HepG2 (cell line): ENCODE measurements at regions not wholly inside any gene's neighbourhood (a gene's known extent, or its start where the extent isn't known, plus 50 kb on each side); places are given as distances from the start of the nearest gene placed in this dataset.

Source experiments
- ATAC-seq: fragments of 200-7000 bp; cut with Tn5 transposase; 3 replicates; pipeline ENCODE4 v1.9.1; 2020; ENCODE audit warnings: mild to moderate bottlenecking, moderate library complexity
- BruUV-seq: library from RNA; stranded (reverse); fragments of 400-500 nt; replicated peaks from 2 replicates; lab custom pipeline; 2021; lab: Mats Ljungman, UMichigan
- CTCF ChIA-PET: fragments of 300-600 bp; formaldehyde crosslinking; extraction: SDS; loops from one replicate; lab custom pipeline; 2021; ENCODE audit warnings: low total read pairs, inconsistent platforms, low intra/inter-chr PET ratio; lab: Yijun Ruan, JAX
- POLR2A ChIA-PET: fragments of 350-600 bp; sonication (Branson Sonifier 250); formaldehyde crosslinking; loops from one replicate; lab custom pipeline; 2020; ENCODE audit warnings: antibody characterized with exemption, inconsistent platforms; lab: Yijun Ruan, JAX
- DNase-seq: peaks from one replicate; pipeline ENCODE4 v3.0.0-alpha.2; 2015; ENCODE audit warnings: low spot score
- FAIRE-seq: peaks from 3 replicates; lab custom pipeline; 2011; peaks lifted over from hg19 to GRCh38; lab: Jason Lieb, UNC
- H2AFZ ChIP-seq: one replicate; pipeline ENCODE4 v1.6.1; 2011; ENCODE audit warnings: low read length, inconsistent platforms
- H3K27ac ChIP-seq: fragments of 300-600 bp; 3 replicates; pipeline ENCODE4 v1.8.0; 2011; ENCODE audit warnings: mixed run types, mild to moderate bottlenecking, mixed read lengths, low read length, inconsistent platforms; ENCODE audit not compliant: insufficient read depth; ENCODE audit errors: extremely low read length
- H3K27me3 ChIP-seq, 2 experiments: fragments of 200-600 bp in 1 of 2; 2 replicates in 1 of 2; 3 replicates in 1 of 2; pipeline versions ENCODE4 v1.6.0 to v1.8.0; 2011; ENCODE audit warnings: low read length in 2 of 2, mild to moderate bottlenecking in 2 of 2, moderate library complexity in 2 of 2, inconsistent platforms in 1 of 2; ENCODE audit not compliant: insufficient read depth in 2 of 2, control insufficient read depth in 1 of 2
- H3K36me3 ChIP-seq, 2 experiments: fragments of 200-600 bp in 1 of 2; replicated peaks in 1 of 2; 2 replicates in 1 of 2; 3 replicates in 1 of 2; pipeline versions ENCODE4 v1.5.1 to v1.8.0; 2011; ENCODE audit warnings: low read length in 2 of 2, inconsistent platforms in 1 of 2; ENCODE audit not compliant: insufficient read depth in 2 of 2, control insufficient read depth in 1 of 2
- H3K4me1 ChIP-seq: 2 replicates; pipeline ENCODE4 v1.5.1; 2012; ENCODE audit warnings: low read length, inconsistent platforms; ENCODE audit not compliant: insufficient read depth
- H3K4me2 ChIP-seq: 2 replicates; pipeline ENCODE4 v1.6.0; 2011; ENCODE audit warnings: low read depth, low read length, inconsistent platforms
- H3K4me3 ChIP-seq, 3 experiments: fragments of 200-600 bp in 1 of 3; sonication (generic), shearing (Covaris generic) in 1 of 3; replicated peaks in 1 of 3; 2 replicates each; pipeline ENCODE4 v1.5.1; 2011 to 2016; ENCODE audit warnings: low read length in 3 of 3, inconsistent platforms in 2 of 3, low read depth in 2 of 3, mild to moderate bottlenecking in 2 of 3, control low read depth in 1 of 3, mixed read lengths in 1 of 3; ENCODE audit not compliant: insufficient read depth in 1 of 3
- H3K79me2 ChIP-seq: one replicate; pipeline ENCODE4 v1.6.1; 2011; ENCODE audit warnings: low read length, inconsistent platforms; ENCODE audit not compliant: insufficient read depth
- H3K9ac ChIP-seq: 2 replicates; pipeline ENCODE4 v1.6.0; 2011; ENCODE audit warnings: mild to moderate bottlenecking, low read depth, low read length, inconsistent platforms; ENCODE audit not compliant: insufficient read depth
- H3K9me3 ChIP-seq: 2 replicates; pipeline ENCODE4 v1.5.1; 2012; ENCODE audit warnings: mild to moderate bottlenecking, low read length
- H4K20me1 ChIP-seq: 2 replicates; pipeline ENCODE4 v1.6.0; 2011; ENCODE audit warnings: inconsistent platforms, mild to moderate bottlenecking, low read length, moderate library complexity; ENCODE audit not compliant: insufficient read depth
- MXD4 ChIP-seq: IDR thresholded peaks from 2 replicates; pipeline ENCODE4 v1.6.1; 2016; ENCODE audit warnings: mild to moderate bottlenecking, missing biosample characterization, missing genetic modification reagents
- POLR2A ChIP-seq, 2 experiments: IDR thresholded peaks; 2 replicates each; pipeline ENCODE4 v1.6.1; 2011; ENCODE audit warnings: low read depth in 2 of 2, low read length in 2 of 2, mild to moderate bottlenecking in 1 of 2, moderate library complexity in 1 of 2; ENCODE audit not compliant: insufficient read depth in 1 of 2
- TEAD2 ChIP-seq: sonication (generic); formaldehyde crosslinking; IDR thresholded peaks from 2 replicates; pipeline ENCODE4 v1.9.0; 2021; ENCODE audit warnings: missing genetic modification reagents
- TGIF2 ChIP-seq: IDR thresholded peaks from 2 replicates; pipeline ENCODE4 v1.6.1; 2016; ENCODE audit warnings: control low read depth, missing compliant biosample characterization
- ZNF570 ChIP-seq: sonication (generic); formaldehyde crosslinking; IDR thresholded peaks from 2 replicates; pipeline ENCODE4 v1.4.0; 2020; ENCODE audit warnings: mild to moderate bottlenecking, missing genetic modification reagents, borderline replicate concordance
- ZNF747 ChIP-seq: sonication (generic); formaldehyde crosslinking; IDR thresholded peaks from 2 replicates; pipeline ENCODE4 v1.8.1; 2023; ENCODE audit warnings: missing genetic modification reagents, mild to moderate bottlenecking, borderline replicate concordance
- WGBS: methylation state at CpG from one replicate; pipeline ENCODE4 v1.1.6; 2017; ENCODE audit warnings: low lambda C conversion rate; 5-methylcytosine and 5-hydroxymethylcytosine counted together
- in situ Hi-C: cut with HindIII; loops from 2 replicates; pipeline ENCODE4 v1.10.0; 2017; ENCODE audit warnings: low pct_unique_long_range_greater_than_20kb; ENCODE audit not compliant: extremely low pct_ligation_motif_present
- intact Hi-C: fragments of 100-400 bp; cut with micrococcal nuclease; formaldehyde crosslinking; loops from one replicate; pipeline ENCODE4 v1.10.0; 2022; ENCODE audit not compliant: unreplicated experiment
- TF ChIP-seq, protein P1 (sequence below): sonication (generic); formaldehyde crosslinking; IDR thresholded peaks from 2 replicates; pipeline ENCODE4 v1.4.0; 2020; ENCODE audit warnings: mild to moderate bottlenecking, missing genetic modification reagents
- TF ChIP-seq, protein P2 (sequence below): sonication (generic); formaldehyde crosslinking; IDR thresholded peaks from 2 replicates; pipeline ENCODE4 v1.8.0; 2022; ENCODE audit warnings: mild to moderate bottlenecking, missing genetic modification reagents, moderate library complexity
- TF ChIP-seq, protein P3 (sequence below): sonication (generic); formaldehyde crosslinking; IDR thresholded peaks from 2 replicates; pipeline ENCODE4 v1.4.0; 2020; ENCODE audit warnings: missing genetic modification reagents, borderline replicate concordance
- TF ChIP-seq, protein P4 (sequence below): sonication (generic); formaldehyde crosslinking; IDR thresholded peaks from 2 replicates; pipeline ENCODE4 v1.4.0; 2020; ENCODE audit warnings: missing genetic modification reagents
- TF ChIP-seq, protein P5 (sequence below): sonication (generic); formaldehyde crosslinking; IDR thresholded peaks from 2 replicates; pipeline ENCODE4 v1.4.0; 2020; ENCODE audit warnings: missing genetic modification reagents
- TF ChIP-seq, protein P6 (sequence below): sonication (generic); formaldehyde crosslinking; IDR thresholded peaks from 2 replicates; pipeline ENCODE4 v1.5.0; 2020; ENCODE audit warnings: mild to moderate bottlenecking, missing genetic modification reagents

DNA sequence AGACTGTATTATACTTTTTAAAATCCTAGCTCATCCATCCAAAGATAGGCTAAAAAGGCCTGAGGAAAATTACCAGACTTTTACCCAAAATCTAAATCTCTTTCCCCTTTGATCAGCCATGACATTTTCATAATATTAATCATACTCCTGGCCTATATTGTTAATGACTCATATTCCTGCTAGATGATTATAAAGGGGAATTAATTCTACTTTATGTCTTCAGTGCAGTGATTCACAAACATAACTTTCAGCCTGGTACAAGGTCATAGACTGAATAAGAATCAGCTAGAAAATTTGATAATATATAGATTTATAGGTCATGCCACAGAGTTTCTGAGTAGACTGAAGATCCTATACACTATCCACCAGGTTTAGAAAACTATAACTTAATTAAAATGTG, 1905.4 kb downstream of the C4orf33 start (continued):
- TF ChIP-seq, protein P1, sequence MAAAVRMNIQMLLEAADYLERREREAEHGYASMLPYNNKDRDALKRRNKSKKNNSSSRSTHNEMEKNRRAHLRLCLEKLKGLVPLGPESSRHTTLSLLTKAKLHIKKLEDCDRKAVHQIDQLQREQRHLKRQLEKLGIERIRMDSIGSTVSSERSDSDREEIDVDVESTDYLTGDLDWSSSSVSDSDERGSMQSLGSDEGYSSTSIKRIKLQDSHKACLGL (CRISPR knock-in tag) = no peak
- TF ChIP-seq TEAD2 (CRISPR knock-in tag) = no peak
- TF ChIP-seq MXD4 (CRISPR knock-in tag) = no peak
- no peak for TF ChIP-seq ZNF747 (CRISPR knock-in tag)
- TF ChIP-seq, protein P2, sequence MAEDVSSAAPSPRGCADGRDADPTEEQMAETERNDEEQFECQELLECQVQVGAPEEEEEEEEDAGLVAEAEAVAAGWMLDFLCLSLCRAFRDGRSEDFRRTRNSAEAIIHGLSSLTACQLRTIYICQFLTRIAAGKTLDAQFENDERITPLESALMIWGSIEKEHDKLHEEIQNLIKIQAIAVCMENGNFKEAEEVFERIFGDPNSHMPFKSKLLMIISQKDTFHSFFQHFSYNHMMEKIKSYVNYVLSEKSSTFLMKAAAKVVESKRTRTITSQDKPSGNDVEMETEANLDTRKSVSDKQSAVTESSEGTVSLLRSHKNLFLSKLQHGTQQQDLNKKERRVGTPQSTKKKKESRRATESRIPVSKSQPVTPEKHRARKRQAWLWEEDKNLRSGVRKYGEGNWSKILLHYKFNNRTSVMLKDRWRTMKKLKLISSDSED (CRISPR knock-in tag) = no peak
- no peak for TF ChIP-seq POLR2A (IDR thresholded peaks at IDR 0.05; ENCODE audit: insufficient read depth in 1 of 2, low read depth in 2 of 2, low read length in 2 of 2)

DNA sequence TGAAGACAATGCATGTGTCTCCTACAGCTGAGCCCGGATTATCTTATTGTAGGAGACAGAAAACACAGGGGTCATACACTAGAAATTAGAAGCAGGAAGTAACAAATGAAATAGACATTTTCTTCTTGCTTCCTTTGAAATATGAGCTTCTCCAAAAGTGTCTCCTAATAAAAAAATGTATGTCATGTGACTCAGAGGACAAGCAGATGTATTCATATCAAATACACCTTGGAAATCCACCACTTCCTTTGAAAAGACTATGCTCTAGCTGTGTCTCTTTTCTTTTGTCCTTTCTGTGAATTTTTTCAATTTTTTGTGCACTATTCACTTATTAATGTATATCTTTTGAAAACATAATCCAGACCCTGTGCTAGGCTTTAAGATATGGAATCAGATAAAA, 1906.2 kb downstream of the C4orf33 start:
- H3K4me3 ChIP-seq = no peak overlapping the region
- TF ChIP-seq TGIF2 (CRISPR knock-in tag) = no peak
- TF ChIP-seq, protein P3, sequence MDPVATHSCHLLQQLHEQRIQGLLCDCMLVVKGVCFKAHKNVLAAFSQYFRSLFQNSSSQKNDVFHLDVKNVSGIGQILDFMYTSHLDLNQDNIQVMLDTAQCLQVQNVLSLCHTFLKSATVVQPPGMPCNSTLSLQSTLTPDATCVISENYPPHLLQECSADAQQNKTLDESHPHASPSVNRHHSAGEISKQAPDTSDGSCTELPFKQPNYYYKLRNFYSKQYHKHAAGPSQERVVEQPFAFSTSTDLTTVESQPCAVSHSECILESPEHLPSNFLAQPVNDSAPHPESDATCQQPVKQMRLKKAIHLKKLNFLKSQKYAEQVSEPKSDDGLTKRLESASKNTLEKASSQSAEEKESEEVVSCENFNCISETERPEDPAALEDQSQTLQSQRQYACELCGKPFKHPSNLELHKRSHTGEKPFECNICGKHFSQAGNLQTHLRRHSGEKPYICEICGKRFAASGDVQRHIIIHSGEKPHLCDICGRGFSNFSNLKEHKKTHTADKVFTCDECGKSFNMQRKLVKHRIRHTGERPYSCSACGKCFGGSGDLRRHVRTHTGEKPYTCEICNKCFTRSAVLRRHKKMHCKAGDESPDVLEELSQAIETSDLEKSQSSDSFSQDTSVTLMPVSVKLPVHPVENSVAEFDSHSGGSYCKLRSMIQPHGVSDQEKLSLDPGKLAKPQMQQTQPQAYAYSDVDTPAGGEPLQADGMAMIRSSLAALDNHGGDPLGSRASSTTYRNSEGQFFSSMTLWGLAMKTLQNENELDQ (CRISPR knock-in tag) = no peak
- TF ChIP-seq, protein P4, sequence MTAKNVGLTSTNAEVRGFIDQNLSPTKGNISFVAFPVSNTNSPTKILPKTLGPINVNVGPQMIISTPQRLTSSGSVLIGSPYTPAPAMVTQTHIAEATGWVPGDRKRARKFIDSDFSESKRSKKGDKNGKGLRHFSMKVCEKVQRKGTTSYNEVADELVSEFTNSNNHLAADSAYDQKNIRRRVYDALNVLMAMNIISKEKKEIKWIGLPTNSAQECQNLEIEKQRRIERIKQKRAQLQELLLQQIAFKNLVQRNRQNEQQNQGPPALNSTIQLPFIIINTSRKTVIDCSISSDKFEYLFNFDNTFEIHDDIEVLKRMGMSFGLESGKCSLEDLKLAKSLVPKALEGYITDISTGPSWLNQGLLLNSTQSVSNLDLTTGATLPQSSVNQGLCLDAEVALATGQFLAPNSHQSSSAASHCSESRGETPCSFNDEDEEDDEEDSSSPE (CRISPR knock-in tag) = no peak
- TF ChIP-seq, protein P5, sequence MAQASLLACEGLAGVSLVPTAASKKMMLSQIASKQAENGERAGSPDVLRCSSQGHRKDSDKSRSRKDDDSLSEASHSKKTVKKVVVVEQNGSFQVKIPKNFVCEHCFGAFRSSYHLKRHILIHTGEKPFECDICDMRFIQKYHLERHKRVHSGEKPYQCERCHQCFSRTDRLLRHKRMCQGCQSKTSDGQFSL (CRISPR knock-in tag) = no peak
- TF ChIP-seq, protein P6, sequence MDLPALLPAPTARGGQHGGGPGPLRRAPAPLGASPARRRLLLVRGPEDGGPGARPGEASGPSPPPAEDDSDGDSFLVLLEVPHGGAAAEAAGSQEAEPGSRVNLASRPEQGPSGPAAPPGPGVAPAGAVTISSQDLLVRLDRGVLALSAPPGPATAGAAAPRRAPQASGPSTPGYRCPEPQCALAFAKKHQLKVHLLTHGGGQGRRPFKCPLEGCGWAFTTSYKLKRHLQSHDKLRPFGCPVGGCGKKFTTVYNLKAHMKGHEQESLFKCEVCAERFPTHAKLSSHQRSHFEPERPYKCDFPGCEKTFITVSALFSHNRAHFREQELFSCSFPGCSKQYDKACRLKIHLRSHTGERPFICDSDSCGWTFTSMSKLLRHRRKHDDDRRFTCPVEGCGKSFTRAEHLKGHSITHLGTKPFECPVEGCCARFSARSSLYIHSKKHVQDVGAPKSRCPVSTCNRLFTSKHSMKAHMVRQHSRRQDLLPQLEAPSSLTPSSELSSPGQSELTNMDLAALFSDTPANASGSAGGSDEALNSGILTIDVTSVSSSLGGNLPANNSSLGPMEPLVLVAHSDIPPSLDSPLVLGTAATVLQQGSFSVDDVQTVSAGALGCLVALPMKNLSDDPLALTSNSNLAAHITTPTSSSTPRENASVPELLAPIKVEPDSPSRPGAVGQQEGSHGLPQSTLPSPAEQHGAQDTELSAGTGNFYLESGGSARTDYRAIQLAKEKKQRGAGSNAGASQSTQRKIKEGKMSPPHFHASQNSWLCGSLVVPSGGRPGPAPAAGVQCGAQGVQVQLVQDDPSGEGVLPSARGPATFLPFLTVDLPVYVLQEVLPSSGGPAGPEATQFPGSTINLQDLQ (CRISPR knock-in tag) = no peak
- TF ChIP-seq ZNF570 = no peak
- H3K9me3 ChIP-seq = no peaks in the 10 kb centered on the region
- ChIA-PET POLR2A (no interaction called here), CTCF (no interaction called here)
- no peaks in the 10 kb centered on the region for H3K27me3 ChIP-seq
- 0% methylated on average over 1 of the region's 1 CpG for WGBS
- intact Hi-C loops (no loop called here), in situ Hi-C loops (no loop called here)
- H3K36me3 ChIP-seq = no peaks in the 10 kb centered on the region
- H3K27ac ChIP-seq = no peak overlapping the region
- no peak overlapping the region for H3K9ac ChIP-seq
- DNase-seq = no peak
- H2AFZ ChIP-seq = no peak overlapping the region
- no peaks in the 10 kb centered on the region for H3K79me2 ChIP-seq
- FAIRE-seq = no peak
- no peaks in the 10 kb centered on the region for H4K20me1 ChIP-seq
- H3K4me2 ChIP-seq = no peak overlapping the region
- no TSS peak for BruUV-seq
- no peaks in the 10 kb centered on the region for H3K4me1 ChIP-seq
- ATAC-seq = no peak
